Midbrain (tissue), 1 donor: ENCODE measurements at regions not wholly inside any gene's neighbourhood (a gene's known extent, or its start where the extent isn't known, plus 50 kb on each side); places are given as distances from the start of the nearest gene placed in this dataset.
A peak's percentile ranks its signal among the peaks of the same experiment; 100 is the strongest.

Experiments
- DNase-seq: peaks from one replicate; lab custom pipeline; 2025; lab: John Stamatoyannopoulos, UW

- DNase-seq: no peak
Measured at GRCh38 chr13:44249431-44249836, 124.2 kb upstream of the SERP2 start.

GRCh38 chr13:44252938-44253337, 120.7 kb upstream of the SERP2 start:
- no peak for DNase-seq

GRCh38 chr13:44255771-44256364, 117.8 kb upstream of the SERP2 start:
- no peak for DNase-seq

GRCh38 chr13:44257796-44258195, 115.8 kb upstream of the SERP2 start:
- no peak for DNase-seq

GRCh38 chr13:44259045-44260027, 114.3 kb upstream of the SERP2 start:
- no peak for DNase-seq

- no peak for DNase-seq
Measured at GRCh38 chr13:44260336-44260735, 113.3 kb upstream of the SERP2 start.

- DNase-seq: no peak
Measured at GRCh38 chr13:44263751-44264620, 109.6 kb upstream of the SERP2 start.

- no peak for DNase-seq
Measured at GRCh38 chr13:44266305-44266704, 107.3 kb upstream of the SERP2 start.

- DNase-seq: no peak
Measured at GRCh38 chr13:44266772-44267171, 106.9 kb upstream of the SERP2 start.

- DNase-seq: no peak
Measured at GRCh38 chr13:44267203-44267602, 106.4 kb upstream of the SERP2 start.

- no peak for DNase-seq
Measured at GRCh38 chr13:44267980-44268379, 105.6 kb upstream of the SERP2 start.

- DNase-seq: no peak
Measured at GRCh38 chr13:44268980-44269379, 104.6 kb upstream of the SERP2 start.

GRCh38 chr13:44270150-44270549, 103.5 kb upstream of the SERP2 start:
- DNase-seq: no peak

- DNase-seq: no peak
Measured at GRCh38 chr13:44271031-44271455, 102.6 kb upstream of the SERP2 start.

GRCh38 chr13:44271473-44271872, 102.2 kb upstream of the SERP2 start:
- no peak for DNase-seq

- DNase-seq: peak; percentile 40
Measured at GRCh38 chr13:44271915-44272341, 101.7 kb upstream of the SERP2 start.

- DNase-seq: no peak
Measured at GRCh38 chr13:44272692-44273091, 100.9 kb upstream of the SERP2 start.

GRCh38 chr13:44273216-44273615, 100.4 kb upstream of the SERP2 start:
- no peak for DNase-seq

GRCh38 chr13:44273991-44274770, 99.4 kb upstream of the SERP2 start:
- DNase-seq: no peak

- DNase-seq: no peak
Measured at GRCh38 chr13:44274771-44275205, 98.8 kb upstream of the SERP2 start.

GRCh38 chr13:44275381-44275780, 98.2 kb upstream of the SERP2 start:
- DNase-seq: no peak
